Adrenal gland (tissue), 5 donors: ENCODE measurements at regions not wholly inside any gene's neighbourhood (a gene's known extent, or its start where the extent isn't known, plus 50 kb on each side); places are given as distances from the start of the nearest gene placed in this dataset.
"Not testable (repeated sequence)": the region's sequence is repeated elsewhere in the genome, so short reads cannot be mapped to it uniquely, and the experiment has no call there.

ENCODE experiments used
- POLR2A ChIP-seq, 2 donors: fragments of 450-650 bp; IDR thresholded peaks; one replicate each; pipeline ENCODE4 v1.6.1; 2017; ENCODE audit warnings: antibody characterized with exemption in 2 of 2, mild to moderate bottlenecking in 2 of 2, moderate library complexity in 1 of 2
- TF ChIP-seq, protein P1 (sequence below), 6 experiments: fragments of 450-650 bp in 4 of 6; fragments of 200-600 bp in 2 of 6; sonication (generic) in 1 of 6; IDR thresholded peaks; 1 replicate in 5 of 6; 2 replicates in 1 of 6; pipeline versions ENCODE4 v1.5.1 to v1.8.0; 2016 to 2021; ENCODE audit warnings: antibody characterized with exemption in 6 of 6, mild to moderate bottlenecking in 2 of 6, moderate library complexity in 1 of 6
- donor health status: DM: no; HTN: no; CAD: no.

DNA sequence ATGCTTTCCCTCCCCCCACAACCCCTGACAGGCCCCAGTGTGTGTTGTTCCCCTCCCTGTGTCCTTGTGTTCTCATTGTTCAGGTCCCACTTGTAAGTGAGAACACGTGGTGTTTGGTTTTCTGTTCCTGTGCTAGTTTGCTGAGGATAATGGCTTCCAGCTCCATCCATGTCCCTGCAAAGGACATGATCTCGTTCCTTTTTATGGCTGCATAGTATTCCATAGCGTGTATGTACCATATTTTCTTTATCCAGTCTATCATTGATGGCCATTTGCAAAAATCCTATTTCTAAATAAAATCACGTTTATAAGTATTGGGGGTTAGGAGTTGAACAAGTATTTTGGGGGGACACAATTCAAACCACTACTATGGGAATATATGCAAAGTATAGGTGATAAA is 69.5 kb upstream of the TNP1 start:
- TF ChIP-seq, protein P1, sequence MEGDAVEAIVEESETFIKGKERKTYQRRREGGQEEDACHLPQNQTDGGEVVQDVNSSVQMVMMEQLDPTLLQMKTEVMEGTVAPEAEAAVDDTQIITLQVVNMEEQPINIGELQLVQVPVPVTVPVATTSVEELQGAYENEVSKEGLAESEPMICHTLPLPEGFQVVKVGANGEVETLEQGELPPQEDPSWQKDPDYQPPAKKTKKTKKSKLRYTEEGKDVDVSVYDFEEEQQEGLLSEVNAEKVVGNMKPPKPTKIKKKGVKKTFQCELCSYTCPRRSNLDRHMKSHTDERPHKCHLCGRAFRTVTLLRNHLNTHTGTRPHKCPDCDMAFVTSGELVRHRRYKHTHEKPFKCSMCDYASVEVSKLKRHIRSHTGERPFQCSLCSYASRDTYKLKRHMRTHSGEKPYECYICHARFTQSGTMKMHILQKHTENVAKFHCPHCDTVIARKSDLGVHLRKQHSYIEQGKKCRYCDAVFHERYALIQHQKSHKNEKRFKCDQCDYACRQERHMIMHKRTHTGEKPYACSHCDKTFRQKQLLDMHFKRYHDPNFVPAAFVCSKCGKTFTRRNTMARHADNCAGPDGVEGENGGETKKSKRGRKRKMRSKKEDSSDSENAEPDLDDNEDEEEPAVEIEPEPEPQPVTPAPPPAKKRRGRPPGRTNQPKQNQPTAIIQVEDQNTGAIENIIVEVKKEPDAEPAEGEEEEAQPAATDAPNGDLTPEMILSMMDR (IDR thresholded peaks at IDR 0.05), result not testable (repeated sequence)
- TF ChIP-seq POLR2A (IDR thresholded peaks at IDR 0.05), result not testable (repeated sequence)
